Karpas-422 (cell line): ENCODE measurements at regions not wholly inside any gene's neighbourhood (a gene's known extent, or its start where the extent isn't known, plus 50 kb on each side); places are given as distances from the start of the nearest gene placed in this dataset.

Experiments used
- DNase-seq: peaks from one replicate; pipeline ENCODE4 v3.0.0-alpha.2; 2015
- H2AFZ ChIP-seq: fragments of 200-600 bp; sonication (generic); 2 replicates; pipeline ENCODE4 v1.6.1; 2014; ENCODE audit warnings: antibody characterized with exemption, low read length, mixed read lengths
- H3K27ac ChIP-seq: fragments of 200-600 bp; sonication (generic); 2 replicates; pipeline ENCODE4 v1.5.1; 2014; ENCODE audit warnings: mild to moderate bottlenecking, low read length, moderate library complexity
- H3K27me3 ChIP-seq: fragments of 200-600 bp; sonication (generic); 2 replicates; pipeline ENCODE4 v1.6.1; 2014; ENCODE audit warnings: low read length, mixed read lengths
- H3K36me3 ChIP-seq: fragments of 200-600 bp; sonication (generic); 2 replicates; pipeline ENCODE4 v1.6.1; 2014; ENCODE audit warnings: low read length, mixed read lengths; ENCODE audit not compliant: insufficient read depth
- H3K4me1 ChIP-seq: fragments of 200-600 bp; sonication (generic); 2 replicates; pipeline ENCODE4 v1.6.1; 2014; ENCODE audit warnings: mild to moderate bottlenecking, low read length, mixed read lengths
- H3K4me2 ChIP-seq: fragments of 200-600 bp; sonication (generic); 2 replicates; pipeline ENCODE4 v1.6.1; 2014; ENCODE audit warnings: low read length, low read depth, mild to moderate bottlenecking; ENCODE audit not compliant: poor library complexity, severe bottlenecking
- H3K4me3 ChIP-seq: fragments of 200-600 bp; sonication (generic); 2 replicates; pipeline ENCODE4 v1.5.1; 2014; ENCODE audit warnings: mild to moderate bottlenecking, antibody characterized with exemption, low read length, mixed read lengths
- H3K79me2 ChIP-seq: fragments of 200-600 bp; sonication (generic); 2 replicates; pipeline ENCODE4 v1.6.1; 2014; ENCODE audit warnings: mild to moderate bottlenecking, low read length, mixed read lengths
- H3K9ac ChIP-seq: fragments of 200-600 bp; sonication (generic); 2 replicates; pipeline ENCODE4 v1.6.0; 2014; ENCODE audit warnings: low read length
- H3K9me2 ChIP-seq: fragments of 200-600 bp; sonication (generic), shearing (Covaris generic); replicated peaks from 2 replicates; pipeline ENCODE4 v1.6.0; 2014; ENCODE audit warnings: mild to moderate bottlenecking, low read length, moderate library complexity; ENCODE audit not compliant: insufficient read depth
- H3K9me3 ChIP-seq: fragments of 300-700, 200-600 bp; sonication (generic); 2 replicates; pipeline ENCODE4 v1.6.1; 2014; ENCODE audit warnings: low read length, mixed read lengths
- H4K20me1 ChIP-seq: fragments of 200-600 bp; sonication (generic); 2 replicates; pipeline ENCODE4 v1.6.1; 2014; ENCODE audit warnings: mild to moderate bottlenecking, antibody characterized with exemption, low read length, low read depth; ENCODE audit not compliant: insufficient read depth

DNA sequence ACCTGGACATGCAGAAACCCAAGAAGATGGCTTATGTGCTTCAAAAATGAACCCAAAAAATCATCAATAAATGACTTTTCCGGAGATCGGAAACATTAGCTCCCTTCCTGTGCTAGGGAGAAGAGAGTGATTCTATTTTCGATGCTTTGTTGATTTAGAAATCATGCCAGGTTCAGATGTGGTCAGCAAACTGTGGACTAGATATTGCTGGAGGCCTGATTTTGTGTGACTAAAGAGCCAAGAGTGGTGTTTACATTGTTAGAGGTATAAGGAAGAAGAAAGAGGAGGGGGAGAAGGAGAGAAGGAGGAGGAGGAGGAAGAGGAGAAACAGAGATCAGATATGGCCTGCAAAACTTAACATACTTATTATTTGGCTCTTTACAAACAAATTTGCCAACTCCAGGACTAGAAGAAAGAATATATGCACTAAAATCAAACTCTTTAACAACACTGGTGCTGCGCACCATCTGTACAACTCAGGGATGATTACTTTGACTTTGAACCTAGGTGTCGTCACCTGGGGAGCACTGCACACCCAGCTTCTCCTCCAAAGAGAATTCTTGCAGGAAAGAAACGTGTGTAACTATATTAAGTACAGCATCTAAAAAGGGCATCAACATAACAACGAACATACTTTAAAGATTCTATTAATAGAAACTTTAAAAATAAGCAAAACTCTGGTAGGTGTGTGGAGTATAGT lies 664.9 kb upstream of the LCORL start:
- Histone ChIP-seq H3K27ac (no peak overlapping the region), H3K36me3 (no peaks in the 10 kb centered on the region), H3K9me3 (no peaks in the 10 kb centered on the region), H3K4me1 (no peaks in the 10 kb centered on the region), H3K9me2 (no peaks in the 10 kb centered on the region), H3K9ac (no peak overlapping the region), H4K20me1 (no peaks in the 10 kb centered on the region), H3K79me2 (no peaks in the 10 kb centered on the region), H3K27me3 (no peaks in the 10 kb centered on the region), H3K4me2 (no peak overlapping the region), H3K4me3 (no peak overlapping the region), H2AFZ (no peak overlapping the region)
- DNase-seq, result no peak

DNA sequence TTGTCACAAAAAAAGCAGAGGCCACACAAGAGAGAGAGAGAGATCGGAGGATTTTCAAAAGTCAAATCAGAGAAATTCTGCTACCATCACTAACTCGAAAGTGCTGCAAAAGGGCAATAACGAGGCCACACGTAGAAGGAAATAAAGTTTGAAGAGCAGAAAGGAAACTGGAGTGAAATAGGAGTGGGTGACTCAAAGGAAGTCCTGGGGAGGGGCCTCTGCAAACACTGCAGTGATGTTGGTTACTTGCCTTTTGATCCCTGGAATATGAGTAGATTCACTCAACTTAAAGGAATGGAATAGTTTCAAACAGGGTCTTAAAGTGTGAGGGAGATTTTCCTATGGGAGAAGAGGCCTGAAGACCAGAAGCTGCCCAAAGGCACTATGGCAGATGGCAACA lies 663.4 kb upstream of the LCORL start:
- DNase-seq, result no peak
- Histone ChIP-seq H3K4me1 (no peaks in the 10 kb centered on the region), H3K79me2 (no peaks in the 10 kb centered on the region), H3K36me3 (no peaks in the 10 kb centered on the region), H4K20me1 (no peaks in the 10 kb centered on the region), H3K27me3 (no peaks in the 10 kb centered on the region), H3K27ac (no peak overlapping the region), H3K9me3 (no peaks in the 10 kb centered on the region), H3K4me3 (no peak overlapping the region), H3K9me2 (no peaks in the 10 kb centered on the region), H3K4me2 (no peak overlapping the region), H2AFZ (no peak overlapping the region), H3K9ac (no peak overlapping the region)

DNA sequence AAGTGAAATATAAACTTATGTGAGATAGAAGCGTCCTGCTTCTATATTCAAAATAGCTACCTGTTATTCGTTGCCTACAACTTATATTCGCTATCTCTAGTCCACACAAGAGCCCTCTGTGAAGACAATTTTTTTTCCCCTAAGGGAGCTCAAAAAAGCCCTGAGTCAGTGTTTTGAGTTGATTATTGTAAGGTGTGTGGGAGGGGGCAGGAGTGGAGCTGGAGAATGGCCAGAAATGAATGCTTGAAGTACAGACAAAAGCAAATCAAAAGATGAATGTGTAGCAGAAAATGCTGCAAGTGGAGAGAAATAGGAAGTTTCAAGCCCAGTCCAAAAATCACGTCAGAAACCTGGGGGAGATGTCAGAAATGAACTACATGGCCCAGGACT lies 655.0 kb upstream of the LCORL start:
- H3K4me2 ChIP-seq, result no peak overlapping the region
- no peaks in the 10 kb centered on the region for H4K20me1 ChIP-seq
- DNase-seq, result no peak
- no peaks in the 10 kb centered on the region for H3K79me2 ChIP-seq
- H3K36me3 ChIP-seq, result no peaks in the 10 kb centered on the region
- no peaks in the 10 kb centered on the region for H3K27me3 ChIP-seq
- no peak overlapping the region for H2AFZ ChIP-seq
- H3K27ac ChIP-seq, result no peak overlapping the region
- 0 out of 2 replicates have a peak, but pooled peaks cover 3% of the 10 kb centered on the region for H3K9me2 ChIP-seq
- no peak overlapping the region for H3K4me3 ChIP-seq
- no peaks in the 10 kb centered on the region for H3K9me3 ChIP-seq
- H3K4me1 ChIP-seq, result no peaks in the 10 kb centered on the region
- no peak overlapping the region for H3K9ac ChIP-seq

DNA sequence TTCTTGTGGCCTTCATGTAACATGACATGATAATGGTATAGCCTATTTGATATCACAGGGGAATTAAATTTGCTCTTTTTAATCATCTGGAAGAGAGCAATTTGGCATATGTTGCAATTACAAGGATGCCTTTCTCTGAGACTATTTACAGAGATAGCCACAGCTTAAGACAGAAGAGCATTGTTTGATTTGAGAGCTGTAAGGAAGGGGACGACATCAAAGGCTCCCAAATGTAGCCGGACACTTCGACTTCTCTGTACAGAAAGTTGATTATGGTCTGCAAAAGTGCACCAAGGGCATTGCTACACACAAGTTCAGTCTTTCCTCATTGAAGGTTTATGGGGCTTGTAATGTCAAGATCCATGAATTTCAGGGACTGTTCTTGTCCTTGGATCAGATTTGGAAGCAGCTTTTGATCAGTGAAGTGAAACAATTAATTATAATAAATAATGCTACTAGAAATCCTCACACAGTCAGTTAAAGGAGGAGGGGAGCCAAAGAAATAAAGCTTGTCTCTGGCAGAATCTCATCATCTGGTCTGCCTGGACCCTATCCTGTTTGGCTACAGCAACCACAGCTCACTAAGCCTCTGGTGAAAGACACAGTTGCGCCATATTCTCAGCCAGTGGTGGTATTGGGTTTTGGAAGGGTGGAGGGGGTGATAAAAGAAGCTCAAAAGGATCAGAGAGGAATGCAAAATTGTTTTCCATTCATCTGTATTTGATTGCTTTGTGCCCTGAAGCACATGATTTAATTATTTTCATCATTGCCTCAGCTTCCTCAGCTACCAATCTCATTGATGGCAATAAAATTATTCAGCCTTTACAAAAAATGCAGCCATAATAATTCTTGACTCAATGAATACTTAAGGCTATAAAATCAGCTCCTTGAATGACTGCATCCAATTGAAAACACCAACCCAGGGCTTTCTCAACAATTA lies 654.3 kb upstream of the LCORL start:
- Histone ChIP-seq H3K79me2 (no peaks in the 10 kb centered on the region), H3K4me1 (no peaks in the 10 kb centered on the region), H4K20me1 (no peaks in the 10 kb centered on the region), H3K27me3 (no peaks in the 10 kb centered on the region), H3K9me3 (no peaks in the 10 kb centered on the region), H3K9me2 (0 out of 2 replicates have a peak, but pooled peaks cover 3% of the 10 kb centered on the region), H3K9ac (no peak overlapping the region), H3K4me2 (no peak overlapping the region), H2AFZ (no peak overlapping the region), H3K36me3 (no peaks in the 10 kb centered on the region), H3K27ac (no peak overlapping the region), H3K4me3 (no peak overlapping the region)
- no peak for DNase-seq

DNA sequence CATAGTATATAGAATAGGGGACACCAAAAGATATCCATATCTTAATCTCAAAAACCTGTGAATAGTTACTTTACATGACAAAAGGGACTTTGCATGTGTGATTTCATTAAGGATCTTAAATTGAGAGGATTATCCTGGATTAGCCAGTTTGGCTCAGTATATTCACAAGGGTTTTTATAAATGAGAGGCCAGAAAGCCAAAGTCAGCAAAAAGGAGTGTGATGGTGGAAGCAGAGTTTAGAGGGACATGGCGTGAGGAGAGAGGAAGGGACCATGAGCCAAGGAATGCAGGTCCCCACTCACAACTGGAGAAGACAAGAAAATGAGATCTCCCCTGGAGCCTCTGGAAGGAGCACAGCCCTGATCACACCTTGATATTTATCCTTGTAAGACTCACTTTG lies 648.5 kb upstream of the LCORL start:
- no peaks in the 10 kb centered on the region for H4K20me1 ChIP-seq
- no peak for DNase-seq
- no peaks in the 10 kb centered on the region for H3K9me3 ChIP-seq
- no peaks in the 10 kb centered on the region for H3K36me3 ChIP-seq
- H3K9ac ChIP-seq, result no peak overlapping the region
- no peak overlapping the region for H3K4me2 ChIP-seq
- no peak overlapping the region for H2AFZ ChIP-seq
- H3K9me2 ChIP-seq, result peaks cover 3% of the 10 kb centered on the region; the same call in 1 of the 2 replicates
- H3K4me3 ChIP-seq, result no peak overlapping the region
- H3K4me1 ChIP-seq, result no peaks in the 10 kb centered on the region
- no peaks in the 10 kb centered on the region for H3K27me3 ChIP-seq
- H3K27ac ChIP-seq, result no peak overlapping the region
- no peaks in the 10 kb centered on the region for H3K79me2 ChIP-seq

DNA sequence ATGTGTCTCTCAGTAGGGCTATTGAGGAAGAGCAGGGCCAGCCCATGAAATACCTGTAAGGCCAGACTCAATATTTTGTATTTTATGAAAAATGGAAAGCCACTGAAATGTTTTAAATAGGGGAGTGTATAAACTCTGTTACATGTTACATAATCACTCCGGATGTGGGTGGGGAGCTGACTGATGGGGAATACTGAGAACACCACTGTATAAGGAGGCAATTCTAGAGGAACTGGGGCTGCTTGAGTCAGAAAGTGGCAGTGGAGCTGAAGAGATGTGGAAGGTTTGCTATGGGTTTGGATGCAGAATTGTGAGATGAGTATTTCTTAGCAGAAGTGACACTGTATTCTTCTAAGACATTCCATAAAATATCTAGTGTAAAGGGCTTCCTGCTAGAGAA lies 647.8 kb upstream of the LCORL start:
- Histone ChIP-seq H3K4me2 (no peak overlapping the region), H3K27ac (no peak overlapping the region), H3K9me3 (no peaks in the 10 kb centered on the region), H3K36me3 (no peaks in the 10 kb centered on the region), H3K4me1 (no peaks in the 10 kb centered on the region), H4K20me1 (no peaks in the 10 kb centered on the region), H3K4me3 (no peak overlapping the region), H3K9ac (no peak overlapping the region), H3K27me3 (no peaks in the 10 kb centered on the region), H3K9me2 (peaks cover 3% of the 10 kb centered on the region; the same call in 1 of the 2 replicates), H3K79me2 (no peaks in the 10 kb centered on the region), H2AFZ (no peak overlapping the region)
- no peak for DNase-seq

DNA sequence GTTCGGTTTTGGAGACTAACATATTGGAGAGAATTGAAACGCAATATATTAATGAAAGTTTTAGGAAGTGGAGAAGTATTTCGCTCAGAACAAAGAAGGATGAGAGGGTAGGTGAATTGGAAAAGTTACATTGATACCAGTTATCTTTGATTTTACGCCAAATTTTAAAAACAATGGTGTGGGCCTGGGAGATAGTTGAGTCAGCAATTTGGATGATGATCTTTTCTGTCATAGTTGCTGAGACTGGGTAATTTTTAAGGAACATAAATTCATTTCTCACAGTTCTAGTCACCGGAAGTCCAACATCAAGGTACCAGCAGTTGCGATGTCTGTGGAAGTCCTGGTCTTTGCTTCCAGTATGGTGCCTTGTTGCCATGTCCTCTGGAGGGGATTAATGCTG lies 644.8 kb upstream of the LCORL start:
- Histone ChIP-seq H3K4me1 (no peaks in the 10 kb centered on the region), H4K20me1 (no peaks in the 10 kb centered on the region)

DNA sequence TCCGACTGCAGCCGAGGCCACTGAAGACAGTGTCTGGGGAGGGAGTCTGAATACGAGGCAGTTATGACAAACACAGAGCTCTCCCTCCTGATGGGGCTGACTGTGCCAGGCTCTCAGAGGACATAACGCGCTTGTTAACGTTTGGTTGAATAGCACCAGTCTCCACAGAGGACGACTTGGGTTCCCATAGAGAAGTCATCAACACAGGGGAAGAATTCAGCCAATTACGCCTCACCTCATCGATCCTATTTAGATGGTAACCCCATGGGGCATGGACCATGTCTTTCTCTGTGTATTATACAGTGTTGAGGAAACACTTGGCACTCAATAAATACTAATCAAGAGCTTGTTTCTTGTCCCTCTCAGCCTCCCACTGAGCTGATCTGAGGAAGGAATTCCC lies 642.6 kb upstream of the LCORL start:
- Histone ChIP-seq H3K9me3 (no peaks in the 10 kb centered on the region), H3K27me3 (no peaks in the 10 kb centered on the region), H3K4me2 (no peak overlapping the region), H3K4me1 (no peaks in the 10 kb centered on the region), H3K27ac (no peak overlapping the region), H2AFZ (no peak overlapping the region), H3K9ac (no peak overlapping the region), H3K36me3 (no peaks in the 10 kb centered on the region; the same call in 1 of the 2 replicates), H3K4me3 (no peak overlapping the region), H4K20me1 (no peaks in the 10 kb centered on the region), H3K79me2 (no peaks in the 10 kb centered on the region), H3K9me2 (no peaks in the 10 kb centered on the region; the same call in 1 of the 2 replicates)
- no peak for DNase-seq

More for the DNA sequence above, 644.8 kb upstream of the LCORL start:
- no peaks in the 10 kb centered on the region for H3K79me2 ChIP-seq
- no peak overlapping the region for H3K4me2 ChIP-seq
- H3K27me3 ChIP-seq, result no peaks in the 10 kb centered on the region
- H3K27ac ChIP-seq, result no peak overlapping the region
- no peak overlapping the region for H3K4me3 ChIP-seq
- no peaks in the 10 kb centered on the region for H3K9me3 ChIP-seq
- H3K9me2 ChIP-seq, result no peaks in the 10 kb centered on the region; the same call in 1 of the 2 replicates
- no peaks in the 10 kb centered on the region; the same call in 1 of the 2 replicates for H3K36me3 ChIP-seq
- no peak overlapping the region for H2AFZ ChIP-seq
- DNase-seq, result no peak
- no peak overlapping the region for H3K9ac ChIP-seq
